Trophoblast cell (in vitro differentiated cells and primary cell): ENCODE measurements at regions not wholly inside any gene's neighbourhood (a gene's known extent, or its start where the extent isn't known, plus 50 kb on each side); places are given as distances from the start of the nearest gene placed in this dataset.

Experiments
- DNase-seq, 2 donors: peaks; one replicate each; pipeline ENCODE4 v3.0.0-alpha.2; 2016
- H2AFZ ChIP-seq: 2 replicates; pipeline ENCODE4 v1.6.1; 2013; ENCODE audit warnings: low read length, moderate library complexity, mild to moderate bottlenecking; ENCODE audit not compliant: insufficient read depth, poor library complexity
- H2AK5ac ChIP-seq: 2 replicates; pipeline ENCODE4 v1.6.1; 2013; ENCODE audit warnings: mild to moderate bottlenecking, low read length
- H2BK120ac ChIP-seq: 2 replicates; pipeline ENCODE4 v1.6.1; 2013; ENCODE audit warnings: low read length, mild to moderate bottlenecking, moderate library complexity; ENCODE audit not compliant: insufficient read depth, poor library complexity
- H2BK12ac ChIP-seq: 2 replicates; pipeline ENCODE4 v1.6.1; 2013; ENCODE audit warnings: mild to moderate bottlenecking, low read length, moderate library complexity
- H2BK5ac ChIP-seq: 2 replicates; pipeline ENCODE4 v1.6.1; 2013; ENCODE audit warnings: low read length, low read depth, moderate library complexity, mild to moderate bottlenecking; ENCODE audit not compliant: poor library complexity
- H3K14ac ChIP-seq: 2 replicates; pipeline ENCODE4 v1.6.1; 2013; ENCODE audit warnings: mild to moderate bottlenecking, low read length
- H3K18ac ChIP-seq: 2 replicates; pipeline ENCODE4 v1.6.1; 2013; ENCODE audit warnings: mild to moderate bottlenecking, low read length
- H3K23ac ChIP-seq: 2 replicates; pipeline ENCODE4 v1.6.1; 2013; ENCODE audit warnings: low read length
- H3K27ac ChIP-seq: 2 replicates; pipeline ENCODE4 v1.5.1; 2013; ENCODE audit warnings: low read depth, mild to moderate bottlenecking, inconsistent platforms, low read length, moderate library complexity
- H3K27me3 ChIP-seq: 2 replicates; pipeline ENCODE4 v1.6.1; 2013; ENCODE audit warnings: inconsistent platforms, mild to moderate bottlenecking, low read length, moderate library complexity; ENCODE audit not compliant: insufficient read depth
- H3K36me3 ChIP-seq, 2 experiments: 1 replicate in 1 of 2; 2 replicates in 1 of 2; pipeline ENCODE4 v1.6.1; 2013; ENCODE audit warnings: low read length in 2 of 2, mild to moderate bottlenecking in 2 of 2, moderate library complexity in 1 of 2; ENCODE audit not compliant: insufficient read depth in 2 of 2, control insufficient read depth in 1 of 2
- H3K4ac ChIP-seq: 2 replicates; pipeline ENCODE4 v1.6.1; 2013; ENCODE audit warnings: low read depth, mild to moderate bottlenecking, low read length, moderate library complexity
- H3K4me1 ChIP-seq, 2 experiments: 1 replicate in 1 of 2; 2 replicates in 1 of 2; pipeline ENCODE4 v1.6.1; 2013; ENCODE audit warnings: low read length in 2 of 2, mild to moderate bottlenecking in 2 of 2, moderate library complexity in 1 of 2; ENCODE audit not compliant: insufficient read depth in 2 of 2, control insufficient read depth in 1 of 2
- H3K4me2 ChIP-seq: 2 replicates; pipeline ENCODE4 v1.6.1; 2013; ENCODE audit warnings: inconsistent platforms, mild to moderate bottlenecking, low read length, moderate library complexity
- H3K4me3 ChIP-seq: 2 replicates; pipeline ENCODE4 v1.5.1; 2013; ENCODE audit warnings: mild to moderate bottlenecking, low read depth, low read length, inconsistent platforms
- H3K79me1 ChIP-seq: one replicate; pipeline ENCODE4 v1.6.1; 2013; ENCODE audit warnings: low read length
- H3K79me2 ChIP-seq: 2 replicates; pipeline ENCODE4 v1.6.1; 2013; ENCODE audit warnings: low read length, mild to moderate bottlenecking; ENCODE audit not compliant: control insufficient read depth, insufficient read depth, poor library complexity
- H3K9ac ChIP-seq: 2 replicates; pipeline ENCODE4 v1.6.1; 2013; ENCODE audit warnings: mild to moderate bottlenecking, low read length
- H3K9me3 ChIP-seq: 2 replicates; pipeline ENCODE4 v1.6.1; 2013; ENCODE audit warnings: low read depth, mild to moderate bottlenecking, control low read depth, inconsistent platforms, low read length; ENCODE audit not compliant: insufficient read depth
- H4K12ac ChIP-seq: 2 replicates; pipeline ENCODE4 v1.6.1; 2013; ENCODE audit warnings: low read depth, mild to moderate bottlenecking, low read length, moderate library complexity
- H4K8ac ChIP-seq: 2 replicates; pipeline ENCODE4 v1.6.1; 2013; ENCODE audit warnings: low read depth, mild to moderate bottlenecking, low read length, moderate library complexity
- H4K91ac ChIP-seq: one replicate; pipeline ENCODE4 v1.6.1; 2013; ENCODE audit warnings: low read depth, mild to moderate bottlenecking, low read length, moderate library complexity
- WGBS: extraction: QIAGEN DNeasy Blood & Tissue Kit; methylation state at CpG from one replicate; pipeline ENCODE4 v1.1.7; 2013; ENCODE audit warnings: missing lambda C conversion rate; ENCODE audit not compliant: insufficient read length, insufficient coverage; ENCODE audit errors: extremely low coverage; 5-methylcytosine and 5-hydroxymethylcytosine counted together

GRCh38 chr6:153927867-153928266 is 111.2 kb upstream of the OPRM1 start:
- DNase-seq: no peak
- Histone ChIP-seq H2AK5ac (no peak overlapping the region), H3K18ac (no peak overlapping the region)

GRCh38 chr6:153898360-153899059 is 140.5 kb upstream of the OPRM1 start:
- no peak overlapping the region for H2BK120ac ChIP-seq
- no peaks in the 10 kb centered on the region for H3K9me3 ChIP-seq
- no peak overlapping the region for H4K12ac ChIP-seq
- H2AFZ ChIP-seq: no peak overlapping the region
- no peak overlapping the region for H4K8ac ChIP-seq
- H3K79me1 ChIP-seq: no peaks in the 10 kb centered on the region
- DNase-seq: no peak
- H3K14ac ChIP-seq: no peak overlapping the region
- H2BK5ac ChIP-seq: no peak overlapping the region
- H3K4me1 ChIP-seq: no peaks in the 10 kb centered on the region
- H3K9ac ChIP-seq: no peak overlapping the region
- no peak overlapping the region for H2AK5ac ChIP-seq
- WGBS: no CpG with 5 or more reads among the region's 8 CpGs
- H4K91ac ChIP-seq: no peak overlapping the region
- H3K4ac ChIP-seq: no peak overlapping the region
- no peak overlapping the region for H3K4me2 ChIP-seq
- no peak overlapping the region for H3K18ac ChIP-seq
- H2BK12ac ChIP-seq: no peak overlapping the region
- H3K23ac ChIP-seq: no peak overlapping the region
- H3K27me3 ChIP-seq: no peaks in the 10 kb centered on the region
- no peaks in the 10 kb centered on the region for H3K36me3 ChIP-seq
- H3K27ac ChIP-seq: no peak overlapping the region
- no peaks in the 10 kb centered on the region for H3K79me2 ChIP-seq
- H3K4me3 ChIP-seq: no peak overlapping the region

More at GRCh38 chr6:153927867-153928266, 111.2 kb upstream of the OPRM1 start:
- no peak overlapping the region for H4K8ac ChIP-seq
- no peak overlapping the region for H3K4ac ChIP-seq
- H4K91ac ChIP-seq: no peak overlapping the region
- H4K12ac ChIP-seq: no peak overlapping the region
- no peaks in the 10 kb centered on the region for H3K79me2 ChIP-seq
- H2BK5ac ChIP-seq: no peak overlapping the region
- no peak overlapping the region for H2BK120ac ChIP-seq
- H3K14ac ChIP-seq: no peak overlapping the region
- no CpG with 5 or more reads among the region's 1 CpG for WGBS
- no peaks in the 10 kb centered on the region for H3K27me3 ChIP-seq
- no peaks in the 10 kb centered on the region for H3K79me1 ChIP-seq
- H3K4me3 ChIP-seq: no peak overlapping the region
- H3K9ac ChIP-seq: no peak overlapping the region
- no peaks in the 10 kb centered on the region for H3K36me3 ChIP-seq
- no peak overlapping the region for H2AFZ ChIP-seq
- H3K27ac ChIP-seq: no peak overlapping the region
- no peak overlapping the region for H3K23ac ChIP-seq
- no peaks in the 10 kb centered on the region for H3K4me1 ChIP-seq
- H3K9me3 ChIP-seq: no peaks in the 10 kb centered on the region
- H3K4me2 ChIP-seq: no peak overlapping the region
- H2BK12ac ChIP-seq: no peak overlapping the region

GRCh38 chr6:153882411-153882810 is 156.6 kb upstream of the OPRM1 start:
- no peak overlapping the region for H3K27ac ChIP-seq
- no peak overlapping the region for H3K4me3 ChIP-seq
- H3K9ac ChIP-seq: no peak overlapping the region
- no peak overlapping the region for H4K8ac ChIP-seq
- no peak for DNase-seq
- no peak overlapping the region for H3K14ac ChIP-seq
- H2BK12ac ChIP-seq: no peak overlapping the region
- H3K27me3 ChIP-seq: no peaks in the 10 kb centered on the region
- peaks cover 2% of the 10 kb centered on the region for H3K9me3 ChIP-seq
- no peak overlapping the region for H3K4me2 ChIP-seq
- H4K12ac ChIP-seq: no peak overlapping the region
- no peaks in the 10 kb centered on the region for H3K79me2 ChIP-seq
- H4K91ac ChIP-seq: no peak overlapping the region
- no peak overlapping the region for H3K23ac ChIP-seq
- no peaks in the 10 kb centered on the region for H3K79me1 ChIP-seq
- no peaks in the 10 kb centered on the region for H3K4me1 ChIP-seq
- H2AFZ ChIP-seq: no peak overlapping the region
- H3K36me3 ChIP-seq: no peaks in the 10 kb centered on the region
- H2AK5ac ChIP-seq: no peak overlapping the region
- no peak overlapping the region for H3K4ac ChIP-seq
- no peak overlapping the region for H3K18ac ChIP-seq
- H2BK5ac ChIP-seq: no peak overlapping the region
- H2BK120ac ChIP-seq: no peak overlapping the region

GRCh38 chr6:153873541-153873940 is 165.5 kb upstream of the OPRM1 start:
- DNase-seq: no peak
- H3K23ac ChIP-seq: no peak overlapping the region
- H3K4me2 ChIP-seq: no peak overlapping the region
- H2AFZ ChIP-seq: no peak overlapping the region
- H3K4me3 ChIP-seq: no peak overlapping the region
- no peaks in the 10 kb centered on the region for H3K79me1 ChIP-seq
- no peaks in the 10 kb centered on the region for H3K4me1 ChIP-seq
- no CpG with 5 or more reads among the region's 3 CpGs for WGBS
- H2BK120ac ChIP-seq: no peak overlapping the region
- no peak overlapping the region for H3K4ac ChIP-seq
- H3K27ac ChIP-seq: no peak overlapping the region
- H3K79me2 ChIP-seq: no peaks in the 10 kb centered on the region
- H3K9ac ChIP-seq: no peak overlapping the region
- H4K91ac ChIP-seq: no peak overlapping the region
- H4K12ac ChIP-seq: no peak overlapping the region
- H4K8ac ChIP-seq: no peak overlapping the region
- H3K9me3 ChIP-seq: no peaks in the 10 kb centered on the region
- H3K18ac ChIP-seq: no peak overlapping the region
- no peak overlapping the region for H2BK5ac ChIP-seq
- no peaks in the 10 kb centered on the region for H3K27me3 ChIP-seq
- H3K14ac ChIP-seq: no peak overlapping the region
- no peaks in the 10 kb centered on the region for H3K36me3 ChIP-seq
- H2AK5ac ChIP-seq: no peak overlapping the region
- H2BK12ac ChIP-seq: no peak overlapping the region
